NB4 (cell line): ENCODE measurements at regions not wholly inside any gene's neighbourhood (a gene's known extent, or its start where the extent isn't known, plus 50 kb on each side); places are given as distances from the start of the nearest gene placed in this dataset.

Source experiments
- POLR2A ChIP-seq: IDR thresholded peaks from 2 replicates; pipeline ENCODE4 v1.6.1; 2011; ENCODE audit warnings: mild to moderate bottlenecking; ENCODE audit not compliant: insufficient read length; ENCODE audit errors: extremely low read depth
- TF ChIP-seq, protein P1 (sequence below): IDR thresholded peaks from one replicate; pipeline ENCODE4 v1.5.1; 2012; ENCODE audit warnings: low read depth, low read length

GRCh38 chr3:147872568-147872967, 463.4 kb downstream of the ZIC1 start:
- TF ChIP-seq, protein P1, sequence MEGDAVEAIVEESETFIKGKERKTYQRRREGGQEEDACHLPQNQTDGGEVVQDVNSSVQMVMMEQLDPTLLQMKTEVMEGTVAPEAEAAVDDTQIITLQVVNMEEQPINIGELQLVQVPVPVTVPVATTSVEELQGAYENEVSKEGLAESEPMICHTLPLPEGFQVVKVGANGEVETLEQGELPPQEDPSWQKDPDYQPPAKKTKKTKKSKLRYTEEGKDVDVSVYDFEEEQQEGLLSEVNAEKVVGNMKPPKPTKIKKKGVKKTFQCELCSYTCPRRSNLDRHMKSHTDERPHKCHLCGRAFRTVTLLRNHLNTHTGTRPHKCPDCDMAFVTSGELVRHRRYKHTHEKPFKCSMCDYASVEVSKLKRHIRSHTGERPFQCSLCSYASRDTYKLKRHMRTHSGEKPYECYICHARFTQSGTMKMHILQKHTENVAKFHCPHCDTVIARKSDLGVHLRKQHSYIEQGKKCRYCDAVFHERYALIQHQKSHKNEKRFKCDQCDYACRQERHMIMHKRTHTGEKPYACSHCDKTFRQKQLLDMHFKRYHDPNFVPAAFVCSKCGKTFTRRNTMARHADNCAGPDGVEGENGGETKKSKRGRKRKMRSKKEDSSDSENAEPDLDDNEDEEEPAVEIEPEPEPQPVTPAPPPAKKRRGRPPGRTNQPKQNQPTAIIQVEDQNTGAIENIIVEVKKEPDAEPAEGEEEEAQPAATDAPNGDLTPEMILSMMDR, result no peak
- TF ChIP-seq POLR2A, result no peak
